GM12872 (cell line): ENCODE measurements at regions not wholly inside any gene's neighbourhood (a gene's known extent, or its start where the extent isn't known, plus 50 kb on each side); places are given as distances from the start of the nearest gene placed in this dataset.

Source experiments
- CTCF ChIP-seq: IDR thresholded peaks from 3 replicates; pipeline ENCODE4 v1.5.1; 2011; ENCODE audit warnings: low read depth, mild to moderate bottlenecking, low read length, moderate library complexity; ENCODE audit not compliant: insufficient read depth

- TF ChIP-seq CTCF = no peak
These were observed 470.1 kb downstream of the CDH9 start for GRCh38 chr5:26568316-26568715.

GRCh38 chr5:26563979-26564378 is 474.4 kb downstream of the CDH9 start:
- no peak for TF ChIP-seq CTCF

DNA sequence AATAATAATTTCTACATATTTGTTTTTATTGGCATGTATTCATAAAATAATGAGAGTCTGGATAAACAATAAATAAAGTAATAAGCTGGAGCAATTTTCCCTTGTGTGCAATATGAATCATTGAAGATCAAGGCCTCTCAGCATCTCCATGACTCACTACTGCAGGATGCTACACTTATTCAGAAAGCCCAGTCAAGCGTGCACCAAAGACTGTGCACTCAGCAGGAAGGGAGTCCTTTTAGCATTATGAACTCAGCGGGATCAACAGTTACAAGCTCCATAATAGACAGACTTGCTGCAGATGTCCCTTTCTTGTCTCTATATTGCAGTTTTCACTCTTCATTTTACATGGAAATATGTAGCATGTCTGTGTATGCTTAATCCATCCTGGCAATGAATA is 485.3 kb downstream of the CDH9 start:
- TF ChIP-seq CTCF = no peak

GRCh38 chr5:26543987-26544386 is 494.4 kb downstream of the CDH9 start:
- no peak for TF ChIP-seq CTCF

DNA sequence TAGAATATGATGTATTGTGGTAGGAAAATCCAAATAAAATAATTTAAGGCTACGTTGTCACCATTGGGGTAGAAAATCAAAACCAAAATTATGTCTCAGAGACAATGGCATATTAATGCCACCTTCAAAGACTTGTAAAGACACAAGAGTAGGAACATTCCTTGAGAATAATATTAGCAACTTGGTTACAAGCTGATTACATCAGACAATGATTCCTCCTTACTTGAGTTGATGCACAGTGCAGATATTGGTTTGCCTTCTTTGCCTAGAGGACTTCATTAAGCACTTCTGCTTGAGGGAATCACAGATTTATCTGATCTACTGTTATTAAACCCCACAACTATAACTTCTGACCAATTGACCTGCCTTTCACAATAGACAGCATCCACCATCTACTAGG is 500.2 kb downstream of the CDH9 start:
- no peak for TF ChIP-seq CTCF

DNA sequence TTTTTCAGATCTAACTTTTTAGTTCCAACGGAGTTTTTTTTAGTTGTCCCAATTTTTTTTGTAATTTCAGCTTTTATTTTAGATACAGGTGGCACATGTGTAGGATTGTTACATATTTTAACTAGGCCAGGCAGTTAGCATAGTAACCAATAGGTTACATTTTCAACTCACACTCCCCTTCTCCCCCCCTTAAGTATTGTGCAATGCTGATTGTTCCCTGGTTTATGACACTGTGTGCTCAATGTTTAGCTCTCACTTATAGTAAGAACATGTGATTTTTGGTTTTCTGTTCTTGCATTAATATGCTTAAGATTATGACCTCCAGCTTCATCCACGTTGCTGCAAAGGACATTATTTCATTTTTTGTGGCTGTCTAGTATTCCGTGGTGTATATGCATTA is 503.2 kb downstream of the CDH9 start:
- TF ChIP-seq CTCF = no peak

- no peak for TF ChIP-seq CTCF
These were observed 508.1 kb downstream of the CDH9 start for GRCh38 chr5:26530305-26530704.

- no peak for TF ChIP-seq CTCF
These were observed 519.1 kb downstream of the CDH9 start for GRCh38 chr5:26519245-26519644.
